Neural cell (in vitro differentiated cells): ENCODE measurements at regions not wholly inside any gene's neighbourhood (a gene's known extent, or its start where the extent isn't known, plus 50 kb on each side); places are given as distances from the start of the nearest gene placed in this dataset.

Experiments
- CTCF ChIP-seq: fragments of 450-650 bp; IDR thresholded peaks from 2 replicates; pipeline ENCODE4 v1.5.1; 2014; ENCODE audit warnings: antibody characterized with exemption, mild to moderate bottlenecking, moderate library complexity; ENCODE audit not compliant: poor library complexity, severe bottlenecking
- EZH2 ChIP-seq: fragments of 200-600, 300-800 bp; shearing (Covaris generic), sonication (generic); IDR thresholded peaks from 2 replicates; pipeline ENCODE4 v1.6.1; 2014; ENCODE audit warnings: antibody characterized with exemption, low read length, borderline replicate concordance, mild to moderate bottlenecking; ENCODE audit not compliant: insufficient read depth, poor library complexity, severe bottlenecking
- TAF1 ChIP-seq: IDR thresholded peaks from 2 replicates; pipeline ENCODE4 v1.6.1; 2012; ENCODE audit warnings: low read depth

- TF ChIP-seq CTCF (no peak), TAF1 (no peak), EZH2 (no peak)
These were observed 693.9 kb upstream of the CHORDC1 start for GRCh38 chr11:90916706-90917105.
